Neutrophil (primary cell): ENCODE measurements at regions not wholly inside any gene's neighbourhood (a gene's known extent, or its start where the extent isn't known, plus 50 kb on each side); places are given as distances from the start of the nearest gene placed in this dataset.

Source experiments
- H3K27ac ChIP-seq: fragments of 200-600 bp; sonication (generic); 2 replicates; pipeline ENCODE4 v1.5.1; 2016; ENCODE audit warnings: mild to moderate bottlenecking, moderate library complexity
- H3K27me3 ChIP-seq: fragments of 200-600 bp; sonication (generic); 2 replicates; pipeline ENCODE4 v1.6.0; 2016; ENCODE audit warnings: mild to moderate bottlenecking
- H3K36me3 ChIP-seq: fragments of 200-600 bp; sonication (generic); 2 replicates; pipeline ENCODE4 v1.5.1; 2017
- H3K4me1 ChIP-seq, 2 experiments: fragments of 200-600 bp in 1 of 2; sonication (generic) in 1 of 2; 1 replicate in 1 of 2; 2 replicates in 1 of 2; pipeline versions ENCODE4 v1.5.1 to v1.6.1; 2013 to 2016; ENCODE audit warnings: low read depth in 1 of 2, low read length in 1 of 2, mild to moderate bottlenecking in 1 of 2, moderate library complexity in 1 of 2; ENCODE audit not compliant: control insufficient read depth in 1 of 2, insufficient read depth in 1 of 2
- H3K4me3 ChIP-seq, 2 experiments: fragments of 200-600 bp in 1 of 2; sonication (generic) in 1 of 2; 1 replicate in 1 of 2; 2 replicates in 1 of 2; pipeline ENCODE4 v1.5.1; 2013 to 2016; ENCODE audit warnings: low read depth in 1 of 2, low read length in 1 of 2, mild to moderate bottlenecking in 1 of 2, moderate library complexity in 1 of 2
- H3K9me3 ChIP-seq: fragments of 200-600 bp; sonication (generic); 2 replicates; pipeline ENCODE4 v1.5.1; 2016
- CTCF ChIP-seq: fragments of 200-600 bp; sonication (generic); IDR thresholded peaks from 2 replicates; pipeline ENCODE4 v1.5.1; 2016; ENCODE audit warnings: antibody characterized with exemption

GRCh38 chr2:60273836-60274235 is 279.6 kb downstream of the BCL11A start:
- Histone ChIP-seq H3K4me1 (peaks cover 3 to 13% of the 10 kb centered on the region in 2 experiments), H3K9me3 (no peaks in the 10 kb centered on the region), H3K27me3 (no peaks in the 10 kb centered on the region), H3K4me3 (no peak overlapping the region), H3K27ac (no peak overlapping the region), H3K36me3 (no peaks in the 10 kb centered on the region)
- no peak for TF ChIP-seq CTCF

GRCh38 chr2:60271713-60272112 is 281.7 kb downstream of the BCL11A start:
- Histone ChIP-seq H3K4me3 (no peak overlapping the region), H3K27ac (no peak overlapping the region), H3K27me3 (no peaks in the 10 kb centered on the region), H3K9me3 (no peaks in the 10 kb centered on the region), H3K36me3 (no peaks in the 10 kb centered on the region), H3K4me1 (peaks cover 7 to 18% of the 10 kb centered on the region in 2 experiments)
- TF ChIP-seq CTCF = no peak

- no peaks in the 10 kb centered on the region for H3K9me3 ChIP-seq
- no peak overlapping the region for H3K4me3 ChIP-seq
- H3K27me3 ChIP-seq = no peaks in the 10 kb centered on the region
- no peaks in the 10 kb centered on the region for H3K36me3 ChIP-seq
- no peak for TF ChIP-seq CTCF
- H3K4me1 ChIP-seq = peaks cover 7 to 18% of the 10 kb centered on the region in 2 experiments
- no peak overlapping the region for H3K27ac ChIP-seq
Observed at GRCh38 chr2:60271131-60271530, 282.3 kb downstream of the BCL11A start.

DNA sequence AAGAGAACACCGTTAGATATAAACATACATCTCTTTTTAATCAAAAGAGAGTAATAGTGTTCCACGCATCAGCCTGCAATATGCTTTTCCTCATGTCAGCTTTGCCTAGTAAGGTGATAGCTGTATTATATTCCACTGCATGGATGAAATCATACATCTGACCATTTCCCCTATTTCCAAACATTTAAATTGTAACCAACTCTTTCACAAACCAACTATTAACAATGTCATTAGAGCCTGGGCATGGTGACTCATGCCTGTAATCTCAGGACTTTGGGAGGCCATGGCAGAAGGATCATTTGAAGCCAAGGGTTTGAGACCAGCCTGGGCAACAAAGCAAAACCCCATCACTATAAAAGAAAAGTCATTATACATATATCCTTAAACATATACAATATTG is 284.8 kb downstream of the BCL11A start:
- H3K4me3 ChIP-seq = no peak overlapping the region
- no peaks in the 10 kb centered on the region for H3K9me3 ChIP-seq
- peaks cover 7 to 18% of the 10 kb centered on the region in 2 experiments for H3K4me1 ChIP-seq
- H3K27ac ChIP-seq = no peak overlapping the region
- no peaks in the 10 kb centered on the region for H3K27me3 ChIP-seq
- TF ChIP-seq CTCF = no peak
- H3K36me3 ChIP-seq = no peaks in the 10 kb centered on the region

DNA sequence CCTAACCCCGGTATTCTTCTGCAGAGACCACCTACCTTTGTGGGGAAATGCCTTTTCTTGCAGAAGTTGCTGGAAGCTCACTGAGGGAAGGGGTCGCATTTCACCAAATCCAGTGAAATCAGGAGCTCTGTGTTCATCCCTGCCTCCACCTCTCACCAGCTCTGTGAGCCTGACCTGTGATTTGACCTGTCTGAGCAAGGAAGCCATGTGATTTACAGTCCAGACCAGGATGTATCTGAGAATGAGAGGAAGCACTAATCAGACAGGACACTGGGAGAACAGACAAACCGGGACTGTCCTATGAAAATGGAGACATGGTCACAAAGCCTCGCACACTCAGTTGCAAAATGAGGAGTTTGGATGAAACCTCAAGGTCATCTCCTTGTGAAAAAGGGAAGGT is 285.4 kb downstream of the BCL11A start:
- no peaks in the 10 kb centered on the region for H3K36me3 ChIP-seq

More for the DNA sequence above, 285.4 kb downstream of the BCL11A start:
- TF ChIP-seq CTCF = no peak
- Histone ChIP-seq H3K27ac (no peak overlapping the region), H3K27me3 (no peaks in the 10 kb centered on the region), H3K9me3 (no peaks in the 10 kb centered on the region), H3K4me3 (no peak overlapping the region), H3K4me1 (peaks cover 7 to 18% of the 10 kb centered on the region in 2 experiments)
